GM13976 (cell line): ENCODE measurements at regions not wholly inside any gene's neighbourhood (a gene's known extent, or its start where the extent isn't known, plus 50 kb on each side); places are given as distances from the start of the nearest gene placed in this dataset.

Experiments
- DNase-seq: peaks from one replicate; pipeline ENCODE4 v3.0.0; 2012; ENCODE audit warnings: low spot score
- in situ Hi-C: fragments of 300-500 bp; cut with MboI; formaldehyde crosslinking; loops from one replicate; pipeline ENCODE4 v1.12.0; 2022; ENCODE audit warnings: low sequenced_read_pairs, mixed read lengths, inconsistent platforms; ENCODE audit not compliant: unreplicated experiment
- TF ChIP-seq, protein P1 (sequence below): IDR thresholded peaks from 2 replicates; pipeline ENCODE4 v1.5.1; 2012; ENCODE audit warnings: borderline replicate concordance, mild to moderate bottlenecking; ENCODE audit not compliant: insufficient read depth; ENCODE audit errors: extremely low read depth, missing control alignments, control extremely low read depth

DNA sequence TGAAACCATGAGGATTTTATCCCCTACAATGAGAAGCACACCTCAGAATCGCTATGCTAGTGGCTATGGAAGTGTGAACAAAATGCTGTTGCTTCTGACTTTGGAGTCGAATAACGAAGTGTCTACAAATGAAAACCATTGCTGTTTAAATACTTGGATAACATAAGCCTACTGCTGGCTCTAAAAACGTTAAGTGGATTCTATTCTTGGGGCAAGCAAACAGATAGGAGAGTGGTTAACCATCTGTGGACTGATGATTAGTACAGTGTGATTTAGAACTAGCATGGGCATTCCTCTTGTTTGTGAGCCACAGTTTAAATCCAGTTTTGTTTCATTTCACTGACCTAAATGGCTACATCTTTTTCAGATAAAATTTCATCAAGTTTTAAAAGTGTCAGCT lies 109.7 kb upstream of the PNPLA4 start:
- DNase-seq: no peak
- TF ChIP-seq, protein P1, sequence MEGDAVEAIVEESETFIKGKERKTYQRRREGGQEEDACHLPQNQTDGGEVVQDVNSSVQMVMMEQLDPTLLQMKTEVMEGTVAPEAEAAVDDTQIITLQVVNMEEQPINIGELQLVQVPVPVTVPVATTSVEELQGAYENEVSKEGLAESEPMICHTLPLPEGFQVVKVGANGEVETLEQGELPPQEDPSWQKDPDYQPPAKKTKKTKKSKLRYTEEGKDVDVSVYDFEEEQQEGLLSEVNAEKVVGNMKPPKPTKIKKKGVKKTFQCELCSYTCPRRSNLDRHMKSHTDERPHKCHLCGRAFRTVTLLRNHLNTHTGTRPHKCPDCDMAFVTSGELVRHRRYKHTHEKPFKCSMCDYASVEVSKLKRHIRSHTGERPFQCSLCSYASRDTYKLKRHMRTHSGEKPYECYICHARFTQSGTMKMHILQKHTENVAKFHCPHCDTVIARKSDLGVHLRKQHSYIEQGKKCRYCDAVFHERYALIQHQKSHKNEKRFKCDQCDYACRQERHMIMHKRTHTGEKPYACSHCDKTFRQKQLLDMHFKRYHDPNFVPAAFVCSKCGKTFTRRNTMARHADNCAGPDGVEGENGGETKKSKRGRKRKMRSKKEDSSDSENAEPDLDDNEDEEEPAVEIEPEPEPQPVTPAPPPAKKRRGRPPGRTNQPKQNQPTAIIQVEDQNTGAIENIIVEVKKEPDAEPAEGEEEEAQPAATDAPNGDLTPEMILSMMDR: no peak
- in situ Hi-C loops: no loop called here

DNA sequence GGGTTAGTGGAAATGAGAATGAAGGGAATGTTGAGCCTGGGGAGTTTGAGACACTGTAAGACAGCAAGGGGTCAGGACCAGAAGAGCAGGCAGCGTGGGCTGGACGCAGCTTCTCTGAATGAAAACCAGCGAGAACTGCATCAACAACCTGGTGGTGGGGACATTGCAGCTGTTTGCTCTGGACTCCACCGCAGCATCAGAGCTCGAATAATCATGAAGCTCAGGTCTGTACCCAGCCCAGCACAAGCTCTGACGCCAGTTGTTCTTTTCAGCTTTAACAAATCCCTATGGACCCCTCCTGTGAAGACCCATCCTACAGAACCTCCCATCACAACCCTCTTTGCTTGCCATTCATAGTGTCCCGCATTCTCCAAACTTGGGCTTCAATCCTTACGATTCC lies 106.8 kb upstream of the PNPLA4 start:
- in situ Hi-C loops: no loop called here
- TF ChIP-seq, protein P1: no peak
- no peak for DNase-seq

DNA sequence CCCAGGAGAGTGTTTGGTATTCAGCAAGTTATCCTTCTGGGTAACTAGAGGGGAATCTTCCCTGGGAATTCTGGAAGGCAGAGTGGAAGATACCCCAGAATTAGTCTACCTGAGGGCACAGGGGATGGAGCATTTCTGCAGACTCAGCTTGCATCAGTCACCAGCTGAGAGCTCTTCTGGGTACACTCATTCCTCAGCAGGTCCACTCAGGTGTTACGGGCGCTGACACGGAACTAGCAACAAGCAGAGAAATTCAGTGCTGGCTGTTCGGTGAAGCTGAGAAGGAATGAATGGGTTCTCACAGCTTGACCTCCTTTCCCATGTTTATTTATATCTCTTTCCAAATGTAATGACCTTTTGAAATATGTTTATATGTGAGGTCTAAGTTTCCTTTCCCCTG lies 106.0 kb upstream of the PNPLA4 start:
- in situ Hi-C loops: no loop called here
- no peak for DNase-seq
- TF ChIP-seq, protein P1: no peak

DNA sequence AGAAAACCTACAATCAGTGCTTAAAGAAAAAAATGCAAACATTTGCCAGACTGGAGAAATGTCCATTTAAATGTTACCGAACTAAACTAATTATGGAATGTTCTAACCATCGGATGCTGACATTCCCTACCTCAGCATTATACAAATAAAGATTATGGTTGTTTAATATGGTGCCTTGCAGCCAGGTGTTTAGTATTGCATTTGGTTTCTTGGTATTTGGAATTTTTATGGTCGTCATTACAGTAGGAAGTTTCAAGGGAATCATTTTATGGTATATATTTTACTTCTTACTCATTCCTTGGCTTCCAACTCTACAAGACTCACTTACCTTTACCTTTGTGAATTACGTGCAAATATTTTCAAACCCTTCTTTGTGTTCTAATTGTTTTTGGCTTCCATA lies 103.1 kb upstream of the PNPLA4 start:
- TF ChIP-seq, protein P1: no peak
- no peak for DNase-seq
- in situ Hi-C loops: no loop called here

DNA sequence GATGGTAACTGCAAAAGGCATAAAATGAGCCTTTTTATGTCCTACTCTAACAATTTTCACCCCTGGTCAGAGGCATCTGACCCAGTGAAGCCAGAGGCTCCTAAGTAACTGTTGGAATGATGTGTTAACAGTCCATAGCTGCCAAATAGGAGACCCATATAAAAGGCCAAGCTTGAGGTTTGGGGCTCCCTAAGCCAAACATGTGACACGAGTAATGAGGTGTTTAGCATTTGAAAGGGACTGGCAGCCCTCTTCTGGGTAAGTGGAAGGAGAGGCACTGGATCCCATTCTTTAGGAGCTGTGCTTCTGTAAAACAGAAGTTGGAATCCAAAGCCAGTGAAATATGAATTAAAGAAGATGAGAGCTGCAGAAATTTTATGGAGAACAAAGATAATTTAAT lies 100.6 kb upstream of the PNPLA4 start:
- TF ChIP-seq, protein P1: no peak
- in situ Hi-C loops: no loop called here
- no peak for DNase-seq

DNA sequence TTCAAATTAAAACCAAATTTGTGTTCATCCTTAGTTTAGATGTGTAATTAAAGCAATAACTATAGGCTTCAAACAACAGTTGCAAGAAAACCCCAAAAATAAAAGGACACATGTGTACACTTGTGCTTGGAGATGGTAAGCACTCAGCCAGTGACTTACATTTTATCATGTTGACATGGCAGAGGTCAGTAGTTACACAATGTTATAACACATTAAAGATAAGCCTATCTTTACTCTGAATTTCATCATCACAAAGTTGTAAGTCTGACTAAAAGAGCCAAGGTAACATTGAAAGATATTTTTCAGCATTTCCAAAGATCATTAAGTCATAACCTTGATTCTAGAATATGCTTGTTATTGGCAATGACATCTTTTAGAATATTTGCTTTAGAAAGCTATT lies 98.5 kb upstream of the PNPLA4 start:
- in situ Hi-C loops: no loop called here
- DNase-seq: no peak
- TF ChIP-seq, protein P1: no peak

DNA sequence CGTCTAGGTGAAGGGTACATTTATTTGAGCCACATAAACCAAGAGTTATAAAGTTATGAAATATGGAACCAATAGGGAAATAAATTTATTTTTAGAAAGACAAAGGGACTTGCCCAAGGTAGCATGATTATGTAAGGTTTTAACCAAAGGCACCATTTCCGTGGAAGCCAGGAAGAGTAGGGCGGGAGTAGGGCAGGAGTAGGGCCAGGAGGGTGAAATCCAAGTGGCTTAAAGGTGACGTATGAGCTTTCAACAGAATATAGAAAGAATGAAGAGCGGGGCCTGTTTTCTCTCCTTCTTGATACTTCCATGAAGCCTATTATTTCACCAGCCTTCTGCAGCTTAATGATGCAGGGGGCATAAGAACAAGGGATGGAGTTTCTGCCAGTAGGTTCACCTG lies 91.7 kb upstream of the PNPLA4 start:
- DNase-seq: no peak
- in situ Hi-C loops: no loop called here
- TF ChIP-seq, protein P1: no peak
